HCT116 (cell line): ENCODE measurements at regions not wholly inside any gene's neighbourhood (a gene's known extent, or its start where the extent isn't known, plus 50 kb on each side); places are given as distances from the start of the nearest gene placed in this dataset.

Experiments
- ATAC-seq: fragments of 200-7000 bp; cut with Tn5 transposase; 2 replicates; pipeline ENCODE4 v1.9.1; 2020; ENCODE audit warnings: mild to moderate bottlenecking, moderate library complexity
- BruUV-seq: library from RNA; stranded (reverse); fragments of 400-500 nt; replicated peaks from 2 replicates; lab custom pipeline; 2021; lab: Mats Ljungman, UMichigan
- CTCF ChIA-PET: fragments of 300-600 bp; sonication (Branson Sonifier 250); formaldehyde crosslinking; loops from one replicate; lab custom pipeline; 2021; ENCODE audit warnings: antibody characterized with exemption; lab: Charles Lee
- POLR2A ChIA-PET: fragments of 300-600, 350-600 bp; sonication (Branson Sonifier 250); formaldehyde crosslinking; loops from one replicate; lab custom pipeline; 2021; ENCODE audit warnings: antibody characterized with exemption; lab: Charles Lee
- RAD21 ChIA-PET, 2 experiments: fragments of 300-600 bp; sonication (Branson Sonifier 250); formaldehyde crosslinking; loops; one replicate each; lab custom pipeline; 2023; ENCODE audit warnings: low total read pairs in 2 of 2; ENCODE audit not compliant: uncharacterized antibody in 2 of 2, unreplicated experiment in 2 of 2, low non-redundant PET in 1 of 2; lab: Charles Lee
- DNase-seq: peaks from one replicate; pipeline ENCODE4 v3.0.0-alpha.2; 2010; ENCODE audit warnings: low read depth, low spot score
- H2AFZ ChIP-seq: fragments of 200-600 bp; shearing (Covaris generic), sonication (generic); 2 replicates; pipeline ENCODE4 v1.6.1; 2017; ENCODE audit warnings: low read depth, mixed run types, mixed read lengths, antibody characterized with exemption, low read length; ENCODE audit not compliant: poor library complexity, severe bottlenecking
- H3K27ac ChIP-seq: 2 replicates; pipeline ENCODE4 v1.5.1; 2012; ENCODE audit warnings: low read depth, low read length
- H3K27me3 ChIP-seq: fragments of 200-600 bp; sonication (generic); 2 replicates; pipeline ENCODE4 v1.6.1; 2016; ENCODE audit warnings: mixed run types, low read length, mixed read lengths; ENCODE audit not compliant: insufficient read depth
- H3K36me3 ChIP-seq, 2 experiments: fragments of 200-500 bp in 1 of 2; fragments of 200-600 bp in 1 of 2; sonication (Bioruptor generic) in 1 of 2; sonication (generic) in 1 of 2; 2 replicates each; pipeline versions ENCODE4 v1.5.1 to v1.6.1; 2014 to 2016; ENCODE audit warnings: low read length in 2 of 2, inconsistent platforms in 1 of 2, mixed read lengths in 1 of 2, mixed run types in 1 of 2; ENCODE audit not compliant: insufficient read depth in 2 of 2, control insufficient read depth in 1 of 2
- H3K4me1 ChIP-seq, 2 experiments: fragments of 200-600 bp in 1 of 2; sonication (generic) in 1 of 2; 2 replicates each; pipeline versions ENCODE4 v1.5.1 to v1.6.1; 2012 to 2017; ENCODE audit warnings: low read length in 2 of 2, inconsistent platforms in 1 of 2, mild to moderate bottlenecking in 1 of 2, mixed read lengths in 1 of 2, mixed run types in 1 of 2, moderate library complexity in 1 of 2; ENCODE audit not compliant: insufficient read depth in 2 of 2, control insufficient read depth in 1 of 2
- H3K4me2 ChIP-seq: fragments of 200-600 bp; sonication (generic); 2 replicates; pipeline ENCODE4 v1.6.1; 2017; ENCODE audit warnings: mixed run types, low read length, mixed read lengths
- H3K4me3 ChIP-seq, 2 experiments: fragments of 200-600 bp in 1 of 2; sonication (generic) in 1 of 2; replicated peaks in 1 of 2; 2 replicates each; pipeline ENCODE4 v1.5.1; 2011 to 2016; ENCODE audit warnings: low read length in 2 of 2, control low read depth in 1 of 2, low read depth in 1 of 2, mild to moderate bottlenecking in 1 of 2, mixed read lengths in 1 of 2, mixed run types in 1 of 2
- H3K79me2 ChIP-seq: fragments of 200-600 bp; sonication (generic); 2 replicates; pipeline ENCODE4 v1.6.1; 2017; ENCODE audit warnings: mild to moderate bottlenecking, mixed run types, low read length, moderate library complexity, mixed read lengths; ENCODE audit not compliant: insufficient read depth
- H3K9ac ChIP-seq: fragments of 200-600 bp; sonication (generic); 2 replicates; pipeline ENCODE4 v1.6.1; 2016; ENCODE audit warnings: low read length, mixed read lengths
- H3K9me2 ChIP-seq: fragments of 200-600 bp; sonication (generic), shearing (Covaris generic); 2 replicates; pipeline ENCODE4 v1.6.1; 2017; ENCODE audit warnings: mixed run types, mild to moderate bottlenecking, moderate library complexity; ENCODE audit not compliant: insufficient read depth
- H3K9me3 ChIP-seq, 2 experiments: fragments of 200-500 bp in 1 of 2; fragments of 200-600 bp in 1 of 2; sonication (Bioruptor generic) in 1 of 2; sonication (generic) in 1 of 2; 2 replicates each; pipeline ENCODE4 v1.6.1; 2014 to 2017; ENCODE audit warnings: low read length in 2 of 2, mixed read lengths in 2 of 2, inconsistent platforms in 1 of 2, low read depth in 1 of 2, mild to moderate bottlenecking in 1 of 2, mixed run types in 1 of 2, moderate library complexity in 1 of 2; ENCODE audit not compliant: control insufficient read depth in 1 of 2, insufficient read depth in 1 of 2
- H4K20me1 ChIP-seq: fragments of 200-600 bp; sonication (generic), shearing (Covaris generic); 2 replicates; pipeline ENCODE4 v1.6.1; 2017; ENCODE audit warnings: mixed run types, mild to moderate bottlenecking, moderate library complexity; ENCODE audit not compliant: insufficient read depth
- EGR1 ChIP-seq: IDR thresholded peaks from 2 replicates; pipeline ENCODE4 v1.6.1; 2012; ENCODE audit warnings: low read depth
- ELF1 ChIP-seq: IDR thresholded peaks from 2 replicates; pipeline ENCODE4 v1.6.1; 2012; ENCODE audit warnings: low read depth, borderline replicate concordance
- EZH2 ChIP-seq: fragments of 200-600 bp; sonication (generic); IDR thresholded peaks from 2 replicates; pipeline ENCODE4 v1.6.1; 2017; ENCODE audit warnings: antibody characterized with exemption, mixed run types
- FOSL1 ChIP-seq: IDR thresholded peaks from 2 replicates; pipeline ENCODE4 v1.6.1; 2012; ENCODE audit warnings: low read depth
- POLR2AphosphoS5 ChIP-seq: IDR thresholded peaks from 2 replicates; pipeline ENCODE4 v1.6.1; 2011; ENCODE audit warnings: mild to moderate bottlenecking, low read depth, low read length, moderate library complexity
- RAD21 ChIP-seq: IDR thresholded peaks from 2 replicates; pipeline ENCODE4 v1.6.1; 2012; ENCODE audit warnings: low read depth, mild to moderate bottlenecking
- SIN3A ChIP-seq: IDR thresholded peaks from 2 replicates; pipeline ENCODE4 v1.6.1; 2012; ENCODE audit warnings: low read depth
- SRF ChIP-seq: IDR thresholded peaks from 2 replicates; pipeline ENCODE4 v1.6.1; 2012; ENCODE audit warnings: low read depth
- TCF7L2 ChIP-seq: IDR thresholded peaks from 2 replicates; pipeline ENCODE4 v1.7.0; 2011; ENCODE audit warnings: borderline replicate concordance, inconsistent platforms; ENCODE audit not compliant: insufficient read depth, insufficient read length; ENCODE audit errors: extremely low read depth
- YY1 ChIP-seq: IDR thresholded peaks from 2 replicates; pipeline ENCODE4 v1.6.1; 2011; ENCODE audit warnings: low read length, low read depth, moderate library complexity, mild to moderate bottlenecking; ENCODE audit not compliant: insufficient replicate concordance; ENCODE audit errors: extremely low read depth
- intact Hi-C: fragments of 100-400 bp; cut with micrococcal nuclease; formaldehyde crosslinking; loops from 2 replicates; pipeline ENCODE4 v1.10.0; 2022
- TF ChIP-seq, protein P1 (sequence below): IDR thresholded peaks from 2 replicates; pipeline ENCODE4 v1.6.1; 2011; ENCODE audit warnings: mild to moderate bottlenecking, low read length, moderate library complexity; ENCODE audit not compliant: insufficient replicate concordance; ENCODE audit errors: extremely low read depth

DNA sequence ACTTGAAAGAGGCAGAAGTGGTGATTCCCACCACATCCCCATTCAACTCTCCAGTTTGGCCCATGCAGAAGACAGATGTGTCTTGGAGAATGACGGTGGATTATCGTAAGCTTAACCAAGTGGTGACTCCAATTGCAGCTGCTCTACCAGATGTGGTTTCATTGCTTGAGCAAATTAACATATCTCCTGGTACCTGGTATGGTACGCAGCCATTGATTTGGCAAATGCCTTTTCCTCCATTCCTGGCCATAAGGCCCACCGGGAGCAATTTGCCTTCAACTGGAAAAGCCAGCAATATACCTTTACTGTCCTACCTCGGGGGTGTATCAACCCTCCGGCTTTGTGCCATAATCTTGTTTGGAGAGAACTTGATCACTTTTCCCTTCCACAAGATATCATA lies 411.5 kb upstream of the SMIM21 start:
- Histone ChIP-seq H3K4me1 (no peaks in the 10 kb centered on the region; a peak in 1 of 4 replicates), H3K79me2 (no peaks in the 10 kb centered on the region), H3K9me3 (no peaks in the 10 kb centered on the region), H3K4me3 (no peak overlapping the region), H3K9ac (no peak overlapping the region), H4K20me1 (no peaks in the 10 kb centered on the region), H3K4me2 (no peak overlapping the region), H3K9me2 (no peaks in the 10 kb centered on the region), H3K27me3 (peaks cover 12% of the 10 kb centered on the region; the same call in 1 of the 2 replicates), H3K27ac (no peak overlapping the region), H2AFZ (no peak overlapping the region), H3K36me3 (no peaks in the 10 kb centered on the region)
- ChIA-PET RAD21 (no interaction called here), POLR2A (no interaction called here), CTCF (no interaction called here)
- TF ChIP-seq, protein P1, sequence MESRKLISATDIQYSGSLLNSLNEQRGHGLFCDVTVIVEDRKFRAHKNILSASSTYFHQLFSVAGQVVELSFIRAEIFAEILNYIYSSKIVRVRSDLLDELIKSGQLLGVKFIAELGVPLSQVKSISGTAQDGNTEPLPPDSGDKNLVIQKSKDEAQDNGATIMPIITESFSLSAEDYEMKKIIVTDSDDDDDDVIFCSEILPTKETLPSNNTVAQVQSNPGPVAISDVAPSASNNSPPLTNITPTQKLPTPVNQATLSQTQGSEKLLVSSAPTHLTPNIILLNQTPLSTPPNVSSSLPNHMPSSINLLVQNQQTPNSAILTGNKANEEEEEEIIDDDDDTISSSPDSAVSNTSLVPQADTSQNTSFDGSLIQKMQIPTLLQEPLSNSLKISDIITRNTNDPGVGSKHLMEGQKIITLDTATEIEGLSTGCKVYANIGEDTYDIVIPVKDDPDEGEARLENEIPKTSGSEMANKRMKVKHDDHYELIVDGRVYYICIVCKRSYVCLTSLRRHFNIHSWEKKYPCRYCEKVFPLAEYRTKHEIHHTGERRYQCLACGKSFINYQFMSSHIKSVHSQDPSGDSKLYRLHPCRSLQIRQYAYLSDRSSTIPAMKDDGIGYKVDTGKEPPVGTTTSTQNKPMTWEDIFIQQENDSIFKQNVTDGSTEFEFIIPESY = no peak
- TF ChIP-seq POLR2AphosphoS5 = no peak
- no peak for TF ChIP-seq RAD21
- TF ChIP-seq ELF1 = no peak
- TF ChIP-seq FOSL1 = no peak
- TF ChIP-seq EGR1 = no peak
- no peak for TF ChIP-seq EZH2
- no peak for TF ChIP-seq TCF7L2
- TF ChIP-seq SRF = no peak
- TF ChIP-seq YY1 = no peak
- TF ChIP-seq SIN3A = no peak
- intact Hi-C loops = no loop called here
- BruUV-seq = no TSS peak
- DNase-seq = no peak
- no peak for ATAC-seq
